NB4 (cell line): ENCODE measurements at regions not wholly inside any gene's neighbourhood (a gene's known extent, or its start where the extent isn't known, plus 50 kb on each side); places are given as distances from the start of the nearest gene placed in this dataset.

Experiments used
- CTCF ChIP-seq: IDR thresholded peaks from one replicate; pipeline ENCODE4 v1.5.1; 2012; ENCODE audit warnings: low read depth, low read length
- MAX ChIP-seq: IDR thresholded peaks from 2 replicates; pipeline ENCODE4 v1.6.1; 2011; ENCODE audit warnings: low read depth, low read length
- POLR2A ChIP-seq: IDR thresholded peaks from 2 replicates; pipeline ENCODE4 v1.6.1; 2011; ENCODE audit warnings: mild to moderate bottlenecking; ENCODE audit not compliant: insufficient read length; ENCODE audit errors: extremely low read depth

GRCh38 chr20:57076152-57076652 lies 190.2 kb downstream of the BMP7 start:
- TF ChIP-seq MAX: peak; percentile 69
- TF ChIP-seq CTCF: no peak
- no peak for TF ChIP-seq POLR2A
